Gastroesophageal sphincter (tissue), 2 donors: ENCODE measurements at regions not wholly inside any gene's neighbourhood (a gene's known extent, or its start where the extent isn't known, plus 50 kb on each side); places are given as distances from the start of the nearest gene placed in this dataset.

Experiments
- POLR2A ChIP-seq, 2 donors: fragments of 450-650 bp; IDR thresholded peaks; one replicate each; pipeline ENCODE4 v1.6.1; 2017; ENCODE audit warnings: antibody characterized with exemption in 2 of 2, mild to moderate bottlenecking in 2 of 2, moderate library complexity in 1 of 2
- POLR2AphosphoS5 ChIP-seq: sonication (generic); formaldehyde crosslinking; IDR thresholded peaks from one replicate; pipeline ENCODE4 v1.6.1; 2017; ENCODE audit warnings: antibody characterized with exemption

DNA sequence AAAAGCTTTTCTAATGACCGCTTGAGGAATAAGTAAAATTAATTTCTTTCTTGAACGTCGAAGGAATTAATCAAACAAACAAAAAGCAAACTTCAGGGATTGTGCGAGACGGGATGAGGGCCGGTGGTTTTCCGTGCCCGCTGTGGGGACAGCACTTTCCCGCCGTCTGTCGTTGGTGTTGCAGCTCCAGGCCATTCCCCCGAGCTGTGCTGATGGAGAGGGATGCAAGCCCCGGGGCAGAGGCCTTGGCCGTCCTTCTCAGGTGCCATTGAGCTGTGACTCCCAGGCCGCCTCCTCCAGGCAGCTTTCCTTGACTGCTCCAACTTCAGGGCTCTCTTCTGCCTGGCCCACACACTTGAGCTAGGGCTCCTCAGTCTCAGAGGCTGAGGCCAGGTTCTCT, 109.0 kb upstream of the C14orf180 start:
- TF ChIP-seq POLR2A (IDR thresholded peaks at IDR 0.05) = no peak
- no peak for TF ChIP-seq POLR2AphosphoS5
